ENCODE measurements at regions not wholly inside any gene's neighbourhood (a gene's known extent, or its start where the extent isn't known, plus 50 kb on each side); places are given as distances from the start of the nearest gene placed in this dataset.
"Not testable (repeated sequence)": the region's sequence is repeated elsewhere in the genome, so short reads cannot be mapped to it uniquely, and the experiment has no call there.

DNA sequence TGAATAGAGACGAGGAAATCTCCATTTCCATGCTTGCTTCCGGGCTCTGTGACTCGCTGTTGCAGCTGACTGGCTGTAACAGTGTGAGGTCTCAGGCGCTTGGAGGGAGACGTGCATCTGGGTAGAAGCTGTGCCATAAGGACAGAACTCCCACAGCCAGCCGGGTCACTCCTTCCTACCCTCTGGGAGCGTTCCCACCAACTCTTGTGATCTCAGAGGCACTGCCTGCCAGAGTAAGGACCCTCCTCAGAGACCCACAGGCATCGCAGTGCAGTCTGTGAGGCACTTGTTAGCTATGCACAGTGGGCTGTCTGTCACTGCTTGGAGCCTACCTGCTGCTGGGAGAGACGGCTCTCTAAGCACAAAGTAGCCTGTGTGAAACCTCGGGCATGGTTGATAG lies 203.4 kb upstream of the SEMA6A start:
- no peak for DNase-seq
- no peak for TF ChIP-seq GATA1 (IDR thresholded peaks at IDR 0.05; ENCODE audit: low read depth, low read length)
- TF ChIP-seq POLR2A (IDR thresholded peaks at IDR 0.05; ENCODE audit: low read length) = no peak

DNA sequence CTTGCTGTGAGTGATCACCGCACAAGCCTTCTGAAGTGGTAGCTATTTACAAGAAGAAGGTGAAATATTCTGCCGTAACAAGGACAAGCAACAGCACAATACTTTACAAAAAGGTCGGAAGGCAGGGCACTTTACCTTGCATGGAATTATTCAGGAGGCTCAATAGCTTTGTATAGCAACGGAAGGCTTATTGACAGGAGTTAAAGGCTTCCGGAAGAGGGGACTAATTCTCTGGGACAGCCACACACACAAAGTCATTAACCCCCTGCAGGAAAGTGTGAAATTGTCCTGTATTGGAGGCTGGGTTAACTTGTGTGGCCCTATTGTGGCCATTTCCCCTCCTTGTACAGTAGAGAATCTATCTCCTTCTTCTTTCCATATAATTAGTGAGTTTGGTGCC lies 199.3 kb upstream of the SEMA6A start:
- no peak for DNase-seq
- TF ChIP-seq POLR2A (IDR thresholded peaks at IDR 0.05; ENCODE audit: low read length) (no peak), GATA1 (IDR thresholded peaks at IDR 0.05; ENCODE audit: low read depth, low read length) (no peak)

DNA sequence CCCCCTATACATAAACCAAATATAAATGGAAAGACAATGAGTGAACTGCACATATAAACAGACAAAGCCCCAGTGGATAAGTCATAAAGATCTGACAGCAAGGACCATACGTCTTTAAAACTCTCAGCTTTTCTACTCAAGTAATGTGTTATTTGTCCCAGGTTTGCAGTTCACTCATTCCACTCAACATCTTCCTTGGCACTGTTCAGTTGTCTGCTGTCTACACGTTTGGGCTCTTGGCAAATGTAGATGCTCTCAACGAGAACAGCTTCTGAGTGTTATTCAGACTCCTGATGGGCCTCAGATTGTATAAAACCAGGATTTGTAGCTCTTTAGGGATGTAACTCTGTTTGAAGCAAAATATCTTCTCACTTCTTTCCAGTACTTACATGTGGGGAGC lies 198.2 kb upstream of the SEMA6A start:
- TF ChIP-seq POLR2A (IDR thresholded peaks at IDR 0.05; ENCODE audit: low read length) (no peak), GATA1 (IDR thresholded peaks at IDR 0.05; ENCODE audit: low read depth, low read length) (no peak)
- no peak for DNase-seq

DNA sequence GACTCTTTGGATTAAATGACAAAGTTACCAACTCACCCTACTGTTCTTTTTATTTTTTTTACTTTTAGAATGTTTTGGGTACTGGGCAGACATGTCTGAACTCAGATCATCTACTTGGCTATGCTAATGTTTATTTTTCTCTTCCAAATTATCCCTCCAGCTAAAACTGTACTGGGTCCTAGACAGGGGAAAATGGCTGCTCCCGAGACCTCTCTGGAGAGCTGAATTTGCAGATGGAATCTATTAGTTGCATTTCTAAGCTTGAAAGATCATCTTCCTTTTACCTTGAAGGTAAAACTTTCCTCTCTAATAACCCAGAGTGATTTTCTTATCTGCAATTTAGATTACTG lies 197.5 kb upstream of the SEMA6A start:
- DNase-seq = no peak
- TF ChIP-seq GATA1 (IDR thresholded peaks at IDR 0.05; ENCODE audit: low read depth, low read length) (no peak), POLR2A (IDR thresholded peaks at IDR 0.05; ENCODE audit: low read length) (no peak)

DNA sequence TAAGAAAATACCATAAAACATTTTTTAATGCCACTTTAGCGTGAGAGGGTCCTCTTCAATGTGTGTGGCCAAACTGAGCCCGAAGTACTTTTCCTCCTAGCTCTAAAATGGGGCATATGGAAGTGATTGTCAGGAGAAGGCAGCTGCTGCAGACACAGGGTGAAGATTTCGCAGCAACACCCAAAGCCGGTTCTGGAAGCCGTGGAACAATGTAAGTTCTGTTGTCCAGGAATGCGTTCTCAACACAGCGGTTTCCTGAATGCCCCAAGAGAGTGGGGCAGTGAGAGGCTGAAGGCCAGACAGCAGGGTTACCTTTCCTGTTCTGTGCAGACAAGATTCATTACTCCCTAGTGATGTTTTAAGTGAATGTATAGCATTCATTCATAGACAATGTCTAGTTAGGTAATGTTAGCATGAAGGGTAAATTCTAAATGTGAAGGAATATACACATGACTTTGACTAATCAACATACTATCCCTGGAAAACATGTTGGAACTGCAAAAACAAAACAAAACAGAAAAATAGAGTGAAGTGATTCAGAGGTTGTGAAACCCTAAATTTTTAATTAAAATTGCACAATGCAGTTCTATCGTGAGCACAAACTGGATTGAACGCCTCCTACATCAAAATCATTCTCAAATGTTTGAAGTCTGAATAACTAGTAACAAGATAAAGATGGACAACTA lies 197.0 kb upstream of the SEMA6A start:
- TF ChIP-seq POLR2A (IDR thresholded peaks at IDR 0.05; ENCODE audit: low read length) = no peak
- no peak for TF ChIP-seq GATA1 (IDR thresholded peaks at IDR 0.05; ENCODE audit: low read depth, low read length)

DNA sequence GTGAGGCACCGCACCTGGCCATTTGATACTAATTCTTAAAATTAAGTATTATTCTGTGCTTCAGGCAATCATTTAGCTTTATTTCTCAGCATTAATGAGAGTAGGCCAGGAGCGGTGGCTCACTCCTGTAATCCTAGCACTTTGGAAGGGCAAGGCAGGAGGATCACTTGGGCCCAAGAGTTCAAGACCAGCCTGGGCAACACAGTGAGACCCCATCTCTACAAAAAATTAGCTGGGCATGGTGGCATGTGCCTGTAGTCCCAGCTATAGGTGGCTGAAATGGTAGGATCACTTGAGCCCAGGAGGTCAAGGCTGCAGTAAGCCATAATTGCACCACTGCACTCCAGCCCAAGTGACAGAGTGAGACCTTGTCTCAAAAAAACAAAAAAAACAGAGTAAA lies 195.3 kb upstream of the SEMA6A start:
- DNase-seq = not testable (repeated sequence)

More for the DNA sequence above, 197.0 kb upstream of the SEMA6A start:
- no peak for DNase-seq

DNA sequence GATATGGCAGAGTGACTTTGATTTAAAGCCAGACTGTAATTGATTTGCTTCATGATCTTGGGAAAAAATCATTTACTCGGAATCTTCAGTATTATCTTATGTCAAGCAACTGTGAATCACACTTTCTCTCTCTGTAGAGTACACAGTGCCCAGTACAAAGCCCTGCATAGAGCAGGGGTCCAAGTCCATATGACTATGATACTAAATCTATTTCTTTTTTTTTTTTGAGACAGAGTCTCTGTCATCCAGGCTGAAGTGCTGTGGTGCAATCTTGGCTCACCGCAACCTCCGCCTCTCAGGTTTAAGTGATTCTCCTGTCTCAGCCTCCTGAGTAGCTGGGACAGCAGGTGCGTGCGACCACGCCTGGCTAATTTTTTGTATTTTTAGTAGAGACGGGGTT lies 194.8 kb upstream of the SEMA6A start:
- DNase-seq = no peak
- TF ChIP-seq GATA1 (IDR thresholded peaks at IDR 0.05; ENCODE audit: low read depth, low read length) (no peak), POLR2A (IDR thresholded peaks at IDR 0.05; ENCODE audit: low read length) (no peak)

DNA sequence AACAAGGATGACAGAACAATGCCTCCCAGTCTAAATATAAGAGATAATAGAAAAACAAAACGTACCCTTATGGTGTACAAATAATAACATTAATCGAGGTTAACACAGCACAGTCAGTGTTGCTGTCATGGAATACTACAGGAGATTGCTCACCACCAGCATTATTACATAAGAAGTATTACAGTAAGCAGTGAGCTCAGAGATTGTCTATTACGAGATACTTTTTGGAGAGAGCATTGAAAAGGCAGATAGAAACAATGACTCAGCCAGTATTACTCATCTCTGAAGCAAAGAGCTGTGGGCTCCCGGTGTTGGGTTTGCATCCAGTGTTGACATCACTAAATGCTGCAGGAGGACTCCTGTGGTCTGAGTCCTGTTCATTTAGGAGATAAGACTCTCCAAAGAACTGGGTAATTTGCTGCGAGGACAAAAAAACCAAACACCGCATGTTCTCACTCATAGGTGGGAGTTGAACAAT lies 191.9 kb upstream of the SEMA6A start:
- DNase-seq = peak in 1 of 2 experiments; percentile 42
- TF ChIP-seq POLR2A (IDR thresholded peaks at IDR 0.05; ENCODE audit: low read length) = no peak
- TF ChIP-seq GATA1 (IDR thresholded peaks at IDR 0.05; ENCODE audit: low read depth, low read length) = no peak

DNA sequence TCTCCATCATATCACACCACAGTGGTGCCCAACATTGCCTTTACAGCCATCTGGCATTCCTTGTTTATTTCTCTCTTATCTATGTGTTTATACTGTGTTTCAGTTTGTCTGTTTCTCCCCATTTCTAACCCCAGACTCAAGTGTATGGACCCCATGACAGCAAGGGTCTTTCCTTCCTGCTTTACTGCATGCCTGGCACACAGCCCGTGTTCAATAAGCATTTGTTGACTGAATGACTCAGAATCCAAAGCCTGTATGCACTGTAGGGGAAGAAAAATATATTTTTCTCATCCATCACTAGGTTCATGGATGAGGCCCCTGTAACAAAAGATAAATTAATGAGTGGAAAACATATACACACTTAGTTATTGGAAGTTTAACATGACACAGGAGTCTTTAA lies 190.8 kb upstream of the SEMA6A start:
- TF ChIP-seq GATA1 (IDR thresholded peaks at IDR 0.05; ENCODE audit: low read depth, low read length) (no peak), POLR2A (IDR thresholded peaks at IDR 0.05; ENCODE audit: low read length) (no peak)

DNA sequence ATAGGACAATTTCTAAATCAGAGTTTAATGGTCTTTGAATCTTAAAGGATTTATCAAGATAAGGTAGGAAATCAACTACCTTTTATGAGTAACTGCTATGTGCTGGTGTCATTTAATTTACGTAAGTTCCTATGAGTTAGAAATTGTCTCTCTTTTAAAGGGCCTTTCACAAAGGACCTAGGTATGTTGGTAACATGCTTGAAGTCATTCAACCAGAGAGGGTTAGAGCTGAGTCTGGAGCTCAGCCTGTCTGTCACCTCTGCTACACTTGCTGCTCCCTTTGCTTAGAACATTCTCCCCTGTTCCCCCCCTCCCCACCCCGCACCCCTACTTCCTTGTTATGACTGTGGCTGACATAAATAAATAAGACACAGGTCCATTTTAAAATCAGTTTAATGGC lies 190.3 kb upstream of the SEMA6A start:
- TF ChIP-seq POLR2A (IDR thresholded peaks at IDR 0.05; ENCODE audit: low read length) (no peak), GATA1 (IDR thresholded peaks at IDR 0.05; ENCODE audit: low read depth, low read length) (no peak)
- no peak for DNase-seq

More for the DNA sequence above, 190.8 kb upstream of the SEMA6A start:
- no peak for DNase-seq

DNA sequence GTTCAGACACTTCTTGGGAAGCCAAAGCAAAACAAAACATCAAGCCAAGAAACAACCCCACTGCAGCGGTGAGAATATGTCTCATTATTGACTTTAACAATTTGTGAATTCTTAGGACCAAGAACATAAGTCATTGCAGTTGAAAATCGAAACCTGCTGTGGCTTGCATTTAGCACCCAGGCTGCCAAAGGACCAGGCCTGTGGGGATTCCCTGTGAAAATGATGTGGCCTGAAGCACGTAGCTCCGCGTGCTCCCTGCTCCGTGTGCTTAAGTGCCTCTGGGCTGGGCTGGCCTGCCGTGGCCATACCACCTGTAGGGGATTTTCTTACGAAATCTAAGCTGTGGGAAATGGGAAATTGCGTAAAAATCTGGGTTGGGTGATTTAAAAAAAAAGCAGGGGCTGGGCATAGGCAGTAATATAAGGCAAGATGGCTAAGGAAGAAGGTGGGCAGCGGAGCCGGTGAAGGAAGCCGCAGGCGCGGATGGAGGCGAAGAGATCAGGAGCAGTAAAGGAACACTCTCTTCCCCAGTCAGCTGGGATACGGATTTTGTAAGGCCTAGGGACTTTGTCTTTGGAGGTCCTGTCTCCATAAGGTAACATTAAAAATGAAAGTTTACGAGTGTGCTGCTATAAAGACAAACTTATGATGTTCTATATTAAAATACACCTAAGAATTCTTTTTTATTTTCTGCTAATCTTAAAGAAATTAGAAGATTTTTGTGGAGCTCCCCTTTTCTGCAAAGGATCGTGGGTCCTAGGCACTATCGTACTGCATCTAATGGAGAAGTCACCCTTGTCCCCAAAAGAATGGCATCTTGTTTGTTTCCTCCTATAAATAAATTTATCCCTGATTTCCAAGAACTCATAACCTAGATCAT lies 189.6 kb upstream of the SEMA6A start:
- no peak for TF ChIP-seq POLR2A (IDR thresholded peaks at IDR 0.05; ENCODE audit: low read length)
- TF ChIP-seq GATA1 (IDR thresholded peaks at IDR 0.05; ENCODE audit: low read depth, low read length) = no peak
- DNase-seq = no peak

DNA sequence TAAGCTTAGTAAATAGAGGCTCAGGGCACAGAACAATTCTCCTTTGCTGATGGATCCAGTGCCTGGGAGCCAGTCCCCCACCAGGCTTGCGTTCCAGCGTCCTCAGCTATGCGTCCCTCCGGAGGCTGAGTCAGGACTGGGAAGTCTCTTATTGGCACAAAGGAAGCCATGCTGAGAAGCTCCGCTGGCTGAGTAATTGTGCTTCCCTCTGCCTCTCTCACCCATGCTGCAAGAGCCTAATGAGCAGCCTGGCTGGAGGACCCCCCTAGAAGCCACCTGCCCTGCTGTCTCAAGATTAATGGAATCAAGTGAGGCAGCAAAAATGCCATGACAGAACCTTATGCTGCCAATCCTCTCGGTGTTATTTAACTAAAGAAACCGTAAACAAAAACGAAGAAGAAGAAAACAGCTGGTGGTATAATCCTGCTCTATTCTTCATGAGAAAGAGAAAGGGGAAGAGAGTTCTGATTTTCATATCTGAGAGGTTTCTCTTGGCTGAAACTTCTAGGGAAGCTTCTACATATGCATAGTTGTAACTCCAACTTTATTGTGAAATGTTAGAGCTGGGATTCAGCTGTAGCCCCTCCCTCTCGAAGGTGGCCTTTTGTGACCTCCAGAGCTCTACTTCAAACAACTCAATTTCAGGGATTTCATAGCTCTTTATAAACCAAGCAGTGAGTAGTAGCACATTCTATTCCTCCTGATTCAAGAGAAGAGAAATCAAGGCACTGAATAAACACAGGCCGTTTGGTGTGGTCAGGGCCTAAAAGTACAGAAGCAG lies 185.4 kb upstream of the SEMA6A start:
- TF ChIP-seq GATA1 (IDR thresholded peaks at IDR 0.05; ENCODE audit: low read depth, low read length) = no peak
- TF ChIP-seq POLR2A (IDR thresholded peaks at IDR 0.05; ENCODE audit: low read length) = no peak
- no peak for DNase-seq

DNA sequence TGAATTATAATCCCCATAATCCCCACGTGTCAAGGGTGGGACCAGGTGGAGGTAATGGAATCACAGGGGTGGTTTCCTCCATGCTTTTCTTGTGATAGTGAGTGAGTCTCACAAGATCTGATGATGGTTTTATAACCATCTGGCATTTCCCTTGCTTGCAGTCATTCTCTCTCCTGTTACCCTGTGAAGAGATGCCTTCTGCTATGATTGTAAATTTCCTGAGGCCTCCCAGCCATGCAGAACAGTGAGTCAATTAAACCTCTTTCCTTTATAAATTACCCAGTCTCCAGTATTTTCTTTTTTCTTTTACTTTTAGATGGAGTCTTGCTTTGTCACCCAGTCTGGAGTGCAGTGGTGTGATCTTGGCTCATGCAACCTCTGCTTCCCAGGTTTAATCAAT lies 182.7 kb upstream of the SEMA6A start:
- no peak for DNase-seq
- TF ChIP-seq POLR2A (IDR thresholded peaks at IDR 0.05; ENCODE audit: low read length) = no peak
- no peak for TF ChIP-seq GATA1 (IDR thresholded peaks at IDR 0.05; ENCODE audit: low read depth, low read length)

DNA sequence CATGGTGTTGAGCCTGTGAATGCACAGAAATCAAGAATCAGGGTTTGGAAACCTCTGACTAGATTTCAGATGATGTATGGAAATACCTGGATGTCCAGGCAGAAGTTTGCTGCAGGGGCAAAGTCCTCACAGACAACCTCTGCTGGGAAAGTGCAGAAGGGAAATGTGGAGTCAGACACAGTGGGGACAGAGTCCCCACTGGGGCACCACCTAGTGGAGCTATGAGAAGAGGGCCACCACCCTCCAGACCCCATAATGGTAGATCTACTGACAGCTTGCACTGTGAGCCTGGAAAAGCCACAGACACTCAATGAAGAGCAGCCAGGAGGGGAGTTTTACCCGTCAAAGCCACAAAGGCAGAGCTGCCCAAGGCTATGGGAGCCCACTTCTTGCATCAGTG lies 181.9 kb upstream of the SEMA6A start:
- no peak for DNase-seq
- no peak for TF ChIP-seq GATA1 (IDR thresholded peaks at IDR 0.05; ENCODE audit: low read depth, low read length)
- no peak for TF ChIP-seq POLR2A (IDR thresholded peaks at IDR 0.05; ENCODE audit: low read length)
